ENCODE measurements at regions not wholly inside any gene's neighbourhood (a gene's known extent, or its start where the extent isn't known, plus 50 kb on each side); places are given as distances from the start of the nearest gene placed in this dataset.

DNA sequence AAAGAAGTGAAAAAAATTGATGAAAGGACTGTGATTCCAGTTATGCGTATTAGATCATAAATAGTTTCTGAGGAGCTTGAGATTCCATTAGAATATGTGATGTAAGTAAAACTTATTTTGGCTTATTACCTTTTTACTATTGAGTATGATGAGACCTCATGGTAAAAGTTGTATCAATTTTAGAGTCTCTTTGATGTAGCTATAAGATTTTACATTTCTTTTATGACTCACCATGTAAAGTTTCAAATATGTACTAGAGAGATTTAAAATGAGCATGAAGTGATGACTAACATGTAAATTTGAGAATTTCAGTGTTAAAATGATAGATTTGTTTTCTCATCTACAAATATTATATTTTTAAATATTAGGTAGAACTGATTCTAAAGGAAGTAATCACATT is 276.5 kb downstream of the OTUD1 start:
- no peaks in the 10 kb centered on the region for H3K36me3 ChIP-seq (replicated peaks in 1 of 2)
- no peak overlapping the region for H3K27ac ChIP-seq
- H3K9me3 ChIP-seq (replicated peaks in 1 of 3), result no peaks in the 10 kb centered on the region
- TF ChIP-seq CTCF (IDR thresholded peaks at IDR 0.05) (no peak), POLR2A (IDR thresholded peaks at IDR 0.05) (no peak)
- intact Hi-C loops (cut with DNase I), result no loop called here
- no peaks in the 10 kb centered on the region for H3K4me1 ChIP-seq (replicated peaks in 1 of 2)
- no peaks in the 10 kb centered on the region for H3K27me3 ChIP-seq
- H3K4me3 ChIP-seq, result no peak overlapping the region
- no peak for DNase-seq
- WGBS, 4 donors, result 86 to 98% (median 91%) methylated on average over 1 of the region's 1 CpG

GRCh38 chr10:23717913-23718312 is 279.0 kb downstream of the OTUD1 start:
- H3K27me3 ChIP-seq, result no peaks in the 10 kb centered on the region
- DNase-seq, result no peak
- no peaks in the 10 kb centered on the region for H3K36me3 ChIP-seq (replicated peaks in 1 of 2)
- no peaks in the 10 kb centered on the region for H3K9me3 ChIP-seq (replicated peaks in 1 of 3)
- TF ChIP-seq POLR2A (IDR thresholded peaks at IDR 0.05), result no peak
- no peak for TF ChIP-seq CTCF (IDR thresholded peaks at IDR 0.05)
- no peak overlapping the region for H3K4me3 ChIP-seq
- H3K4me1 ChIP-seq (replicated peaks in 1 of 2), result no peaks in the 10 kb centered on the region
- WGBS, 4 donors, result 45 to 69% (median 55%) methylated on average over 2 of the region's 2 CpGs
- H3K27ac ChIP-seq, result no peak overlapping the region
- intact Hi-C loops (cut with DNase I), result no loop called here

DNA sequence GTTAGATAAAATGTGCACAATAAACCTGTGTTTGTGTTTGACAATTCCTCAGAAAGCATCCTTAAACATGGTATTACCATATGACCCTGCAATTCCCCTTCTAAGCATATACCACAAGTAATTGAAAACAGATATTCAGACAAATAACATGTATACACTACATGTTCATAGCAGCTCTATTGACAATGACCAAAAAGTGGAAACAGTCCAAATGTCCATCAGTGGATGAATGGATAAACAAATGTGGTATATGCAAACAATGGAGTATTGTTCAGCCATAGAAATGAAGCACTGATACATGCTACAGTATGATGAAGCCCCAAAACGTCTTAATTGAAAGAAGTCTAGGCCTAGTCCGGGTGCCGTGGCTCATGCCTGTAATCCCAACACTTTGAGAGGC is 280.1 kb downstream of the OTUD1 start:
- WGBS, 4 donors, result 68 to 82% (median 76%) methylated on average over 3 of the region's 3 CpGs
- no peak for DNase-seq
- Histone ChIP-seq H3K9me3 (replicated peaks in 1 of 3) (no peaks in the 10 kb centered on the region), H3K36me3 (replicated peaks in 1 of 2) (no peaks in the 10 kb centered on the region), H3K4me3 (no peak overlapping the region), H3K27me3 (no peaks in the 10 kb centered on the region), H3K4me1 (replicated peaks in 1 of 2) (no peaks in the 10 kb centered on the region), H3K27ac (no peak overlapping the region)
- TF ChIP-seq CTCF (IDR thresholded peaks at IDR 0.05), result no peak
- intact Hi-C loops (cut with DNase I), result no loop called here

DNA sequence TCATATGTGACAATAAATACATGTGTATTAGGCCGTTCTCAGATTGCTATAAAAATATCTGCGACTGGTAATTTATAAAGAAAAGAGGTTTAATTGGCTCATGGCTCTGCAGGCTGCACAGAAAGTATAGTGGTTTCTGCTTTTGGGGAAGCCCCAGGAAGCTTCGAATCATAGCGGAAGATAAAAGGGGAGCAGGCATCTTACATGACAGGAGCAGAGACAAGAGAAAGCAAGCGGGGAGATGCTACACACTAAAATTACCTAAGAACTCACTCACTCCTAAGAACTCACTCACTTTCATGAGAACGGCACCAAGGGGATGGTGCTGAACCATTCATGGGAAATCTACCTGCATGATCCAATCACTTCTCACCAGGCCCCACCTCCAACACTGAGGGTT is 284.9 kb downstream of the OTUD1 start:
- Histone ChIP-seq H3K4me3 (no peak overlapping the region), H3K27ac (no peak overlapping the region), H3K4me1 (replicated peaks in 1 of 2) (no peaks in the 10 kb centered on the region), H3K27me3 (no peaks in the 10 kb centered on the region), H3K9me3 (replicated peaks in 1 of 3) (no peaks in the 10 kb centered on the region), H3K36me3 (replicated peaks in 1 of 2) (no peaks in the 10 kb centered on the region)
- WGBS, 4 donors, result 65 to 76% (median 72%) methylated on average over 6 of the region's 6 CpGs
- TF ChIP-seq POLR2A (IDR thresholded peaks at IDR 0.05) (no peak), CTCF (IDR thresholded peaks at IDR 0.05) (no peak)
- no peak for DNase-seq
- intact Hi-C loops (cut with DNase I), result no loop called here
